ENCODE measurements at regions not wholly inside any gene's neighbourhood (a gene's known extent, or its start where the extent isn't known, plus 50 kb on each side); places are given as distances from the start of the nearest gene placed in this dataset.

GRCh38 chr4:63790377-63790776 is 618.9 kb downstream of the TECRL start:
- H3K9me3 ChIP-seq: no peaks in the 10 kb centered on the region
- H3K27me3 ChIP-seq: no peaks in the 10 kb centered on the region
- no peaks in the 10 kb centered on the region for H3K36me3 ChIP-seq
- intact Hi-C loops (cut with DNase I; ENCODE audit: low total_unique reads): no loop called here
- DNase-seq: no peak
- no peak overlapping the region for H3K4me3 ChIP-seq
- in situ Hi-C loops (cut with MboI; ENCODE audit: low pct_ligation_motif_present in 1 of 4, low pct_unique_long_range_greater_than_20kb in 1 of 4, low sequenced_read_pairs in 3 of 4): no loop called here
- WGBS, 2 donors (ENCODE audit: low coverage in 1 of 2): 73 to 79% methylated on average over 5 of the region's 5 CpGs
- no peak overlapping the region for H3K27ac ChIP-seq
- TF ChIP-seq POLR2AphosphoS5 (IDR thresholded peaks at IDR 0.05) (no peak), CTCF (IDR thresholded peaks at IDR 0.05) (no peak), EP300 (IDR thresholded peaks at IDR 0.05; ENCODE audit: low read depth) (no peak), POLR2A (IDR thresholded peaks at IDR 0.05) (no peak)
- no peaks in the 10 kb centered on the region for H3K4me1 ChIP-seq

GRCh38 chr4:63788271-63788670 is 621.0 kb downstream of the TECRL start:
- TF ChIP-seq EP300 (IDR thresholded peaks at IDR 0.05; ENCODE audit: low read depth) (no peak), POLR2A (IDR thresholded peaks at IDR 0.05) (no peak), POLR2AphosphoS5 (IDR thresholded peaks at IDR 0.05) (no peak), CTCF (IDR thresholded peaks at IDR 0.05) (no peak)
- in situ Hi-C loops (cut with MboI; ENCODE audit: low pct_ligation_motif_present in 1 of 4, low pct_unique_long_range_greater_than_20kb in 1 of 4, low sequenced_read_pairs in 3 of 4): no loop called here

GRCh38 chr4:63787326-63787725 is 621.9 kb downstream of the TECRL start:
- Histone ChIP-seq H3K4me3 (no peak overlapping the region), H3K27ac (no peak overlapping the region), H3K9me3 (no peaks in the 10 kb centered on the region), H3K4me1 (no peaks in the 10 kb centered on the region), H3K36me3 (no peaks in the 10 kb centered on the region), H3K27me3 (no peaks in the 10 kb centered on the region)
- intact Hi-C loops (cut with DNase I; ENCODE audit: low total_unique reads) (no loop called here), in situ Hi-C loops (cut with MboI; ENCODE audit: low pct_ligation_motif_present in 1 of 4, low pct_unique_long_range_greater_than_20kb in 1 of 4, low sequenced_read_pairs in 3 of 4) (no loop called here)
- TF ChIP-seq EP300 (IDR thresholded peaks at IDR 0.05; ENCODE audit: low read depth) (no peak), POLR2AphosphoS5 (IDR thresholded peaks at IDR 0.05) (no peak), CTCF (IDR thresholded peaks at IDR 0.05) (no peak), POLR2A (IDR thresholded peaks at IDR 0.05) (no peak)
- WGBS, 2 donors (ENCODE audit: low coverage in 1 of 2): 68 to 85% methylated on average over 1 of the region's 1 CpG
- no peak for DNase-seq

More at GRCh38 chr4:63788271-63788670, 621.0 kb downstream of the TECRL start:
- H3K9me3 ChIP-seq: no peaks in the 10 kb centered on the region
- H3K36me3 ChIP-seq: no peaks in the 10 kb centered on the region
- no peaks in the 10 kb centered on the region for H3K27me3 ChIP-seq
- DNase-seq: no peak
- no peak overlapping the region for H3K4me3 ChIP-seq
- H3K4me1 ChIP-seq: no peaks in the 10 kb centered on the region
- H3K27ac ChIP-seq: no peak overlapping the region
- 77 to 82% methylated on average over 1 of the region's 1 CpG for WGBS, 2 donors (ENCODE audit: low coverage in 1 of 2)
- intact Hi-C loops (cut with DNase I; ENCODE audit: low total_unique reads): no loop called here

- TF ChIP-seq POLR2A (IDR thresholded peaks at IDR 0.05): no peak
- TF ChIP-seq POLR2AphosphoS5 (IDR thresholded peaks at IDR 0.05): no peak
- TF ChIP-seq CTCF (IDR thresholded peaks at IDR 0.05): no peak
- no peak for TF ChIP-seq EP300 (IDR thresholded peaks at IDR 0.05; ENCODE audit: low read depth)
Observed at GRCh38 chr4:63786171-63786570, 623.1 kb downstream of the TECRL start.

More at GRCh38 chr4:63786171-63786570, 623.1 kb downstream of the TECRL start:
- H3K27me3 ChIP-seq: no peaks in the 10 kb centered on the region
- H3K4me3 ChIP-seq: no peak overlapping the region
- H3K36me3 ChIP-seq: no peaks in the 10 kb centered on the region
- intact Hi-C loops (cut with DNase I; ENCODE audit: low total_unique reads) (no loop called here), in situ Hi-C loops (cut with MboI; ENCODE audit: low pct_ligation_motif_present in 1 of 4, low pct_unique_long_range_greater_than_20kb in 1 of 4, low sequenced_read_pairs in 3 of 4) (no loop called here)
- WGBS, 2 donors (ENCODE audit: low coverage in 1 of 2): 40 to 59% methylated on average over 3 of the region's 3 CpGs
- no peak overlapping the region for H3K27ac ChIP-seq
- no peak for DNase-seq
- H3K4me1 ChIP-seq: no peaks in the 10 kb centered on the region
- no peaks in the 10 kb centered on the region for H3K9me3 ChIP-seq
